Activated CD4-positive, alpha-beta T cell treated with anti-CD3 and anti-CD28 coated beads, Interleukin-2, amount 10 ng/mL, durations not matched to agents 7 days and 5 days (primary cell): ENCODE measurements at regions not wholly inside any gene's neighbourhood (a gene's known extent, or its start where the extent isn't known, plus 50 kb on each side); places are given as distances from the start of the nearest gene placed in this dataset.

Experiments
- CTCF ChIA-PET: fragments of 350-600 bp; sonication (Branson Sonifier 250); formaldehyde crosslinking; loops from one replicate; lab custom pipeline; 2021; ENCODE audit warnings: antibody characterized with exemption; lab: Charles Lee
- POLR2A ChIA-PET: fragments of 350-600 bp; sonication (Branson Sonifier 250); formaldehyde crosslinking; loops from one replicate; lab custom pipeline; 2021; ENCODE audit warnings: antibody characterized with exemption; lab: Charles Lee
- DNase-seq: peaks from one replicate; pipeline ENCODE4 v3.0.0-alpha.2; 2020
- H3K27ac Mint-ChIP-seq: one replicate; pipeline ENCODE4 v1.8.0; 2021; ENCODE audit warnings: mild to moderate bottlenecking, moderate library complexity, mixed read lengths
- H3K27me3 Mint-ChIP-seq: one replicate; pipeline ENCODE4 v1.8.0; 2021; ENCODE audit warnings: mixed read lengths
- H3K36me3 Mint-ChIP-seq: one replicate; pipeline ENCODE4 v1.8.0; 2021; ENCODE audit warnings: low read depth, mixed read lengths
- H3K4me1 Mint-ChIP-seq: one replicate; pipeline ENCODE4 v1.8.0; 2021; ENCODE audit warnings: mixed read lengths
- H3K4me3 Mint-ChIP-seq: one replicate; pipeline ENCODE4 v1.8.0; 2021; ENCODE audit warnings: mild to moderate bottlenecking, moderate library complexity, mixed read lengths
- H3K9me3 Mint-ChIP-seq: one replicate; pipeline ENCODE4 v1.8.0; 2021; ENCODE audit warnings: mixed read lengths

DNA sequence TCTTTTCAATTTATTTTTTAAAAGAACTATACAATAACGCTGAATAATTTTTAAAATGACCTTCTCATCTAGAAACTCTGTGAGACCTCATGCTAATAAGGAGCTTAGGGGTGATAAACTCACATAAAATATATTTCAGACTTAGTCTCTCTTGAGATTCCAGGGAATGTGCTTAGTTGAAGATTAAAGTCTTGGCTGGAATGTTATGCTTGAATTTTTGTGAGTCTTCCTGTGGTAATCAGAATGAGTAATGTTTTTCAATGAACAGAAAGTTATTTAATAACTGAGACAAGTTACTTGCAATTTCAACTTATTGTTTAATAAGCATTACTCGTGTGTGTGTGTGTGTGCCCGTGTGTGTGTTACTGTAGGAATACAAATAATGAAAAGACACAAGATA lies 379.9 kb upstream of the EPHA7 start:
- Mint-ChIP-seq H3K27ac (no peak overlapping the region), H3K9me3 (peaks cover 2% of the 10 kb centered on the region), H3K4me1 (no peaks in the 10 kb centered on the region), H3K27me3 (no peaks in the 10 kb centered on the region), H3K4me3 (no peak overlapping the region), H3K36me3 (no peaks in the 10 kb centered on the region)
- ChIA-PET POLR2A (no interaction called here), CTCF (no interaction called here)
- no peak for DNase-seq

DNA sequence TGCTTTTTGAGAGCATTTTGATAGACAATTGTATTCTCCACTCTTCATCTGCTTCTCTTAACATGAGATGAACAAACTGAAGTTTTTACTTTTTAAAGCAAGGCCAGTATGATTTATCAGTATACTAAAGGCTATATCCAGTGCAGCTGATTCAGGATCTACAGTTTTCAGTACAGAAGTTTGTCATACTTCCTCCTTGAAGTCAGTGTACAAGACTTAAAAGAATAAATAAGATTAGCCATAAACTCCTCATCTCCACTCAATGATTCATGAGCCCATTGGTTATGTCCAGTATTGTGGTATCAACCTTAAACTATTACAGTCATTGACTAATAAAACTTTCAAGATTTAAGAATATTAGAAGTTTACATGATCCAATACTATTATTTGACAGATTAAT lies 374.8 kb upstream of the EPHA7 start:
- ChIA-PET CTCF (no interaction called here), POLR2A (no interaction called here)
- H3K36me3 Mint-ChIP-seq = no peaks in the 10 kb centered on the region
- no peak for DNase-seq
- H3K9me3 Mint-ChIP-seq = peaks cover 2% of the 10 kb centered on the region
- no peaks in the 10 kb centered on the region for H3K4me1 Mint-ChIP-seq
- no peak overlapping the region for H3K27ac Mint-ChIP-seq
- H3K27me3 Mint-ChIP-seq = no peaks in the 10 kb centered on the region
- H3K4me3 Mint-ChIP-seq = no peak overlapping the region

DNA sequence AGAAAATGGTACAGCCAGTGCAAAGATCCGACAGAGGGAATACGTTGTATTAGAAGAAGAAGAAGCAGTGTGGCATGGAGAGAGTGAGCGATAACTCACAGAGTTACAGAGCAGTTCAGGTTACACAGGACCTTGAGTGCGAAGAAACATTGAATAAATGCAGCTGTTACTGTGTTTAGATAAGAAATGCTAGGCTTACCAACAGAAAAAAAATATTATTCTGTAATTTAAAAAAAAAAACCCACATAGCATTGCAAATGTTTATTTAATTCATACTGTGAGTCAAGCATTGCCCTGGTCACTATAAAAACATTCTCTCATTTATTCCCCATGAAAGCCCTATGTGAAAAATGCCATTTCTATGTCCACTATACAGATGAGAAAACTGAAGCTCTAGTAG lies 373.4 kb upstream of the EPHA7 start:
- no peaks in the 10 kb centered on the region for H3K27me3 Mint-ChIP-seq
- ChIA-PET POLR2A (no interaction called here), CTCF (no interaction called here)
- H3K4me1 Mint-ChIP-seq = no peaks in the 10 kb centered on the region
- no peaks in the 10 kb centered on the region for H3K36me3 Mint-ChIP-seq
- no peak overlapping the region for H3K27ac Mint-ChIP-seq
- DNase-seq = no peak
- H3K4me3 Mint-ChIP-seq = no peak overlapping the region
- H3K9me3 Mint-ChIP-seq = peaks cover 4% of the 10 kb centered on the region

DNA sequence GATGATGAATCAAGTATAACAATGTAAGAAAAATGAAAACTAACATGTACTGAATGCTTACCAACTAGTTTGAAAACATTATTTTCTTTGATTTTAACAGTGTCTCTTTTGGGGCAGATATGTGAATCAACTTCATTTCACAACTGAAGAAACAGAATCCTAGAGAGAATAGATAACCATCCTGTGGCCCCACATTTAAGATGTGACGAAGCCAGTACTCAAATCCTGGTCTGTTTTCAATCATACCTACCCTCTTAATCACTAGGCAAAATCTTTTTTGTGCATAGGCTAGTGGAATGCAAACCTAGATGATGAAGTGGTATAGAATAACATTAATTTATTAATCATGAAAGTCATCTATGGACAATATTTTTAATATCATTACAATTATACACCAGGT lies 371.6 kb upstream of the EPHA7 start:
- POLR2A ChIA-PET = no interaction called here
- peaks cover 2% of the 10 kb centered on the region for H3K9me3 Mint-ChIP-seq
- no peak overlapping the region for H3K27ac Mint-ChIP-seq
- DNase-seq = no peak
- no peaks in the 10 kb centered on the region for H3K4me1 Mint-ChIP-seq
- H3K4me3 Mint-ChIP-seq = no peak overlapping the region
- H3K36me3 Mint-ChIP-seq = no peaks in the 10 kb centered on the region
- CTCF ChIA-PET = no interaction called here
- H3K27me3 Mint-ChIP-seq = no peaks in the 10 kb centered on the region

DNA sequence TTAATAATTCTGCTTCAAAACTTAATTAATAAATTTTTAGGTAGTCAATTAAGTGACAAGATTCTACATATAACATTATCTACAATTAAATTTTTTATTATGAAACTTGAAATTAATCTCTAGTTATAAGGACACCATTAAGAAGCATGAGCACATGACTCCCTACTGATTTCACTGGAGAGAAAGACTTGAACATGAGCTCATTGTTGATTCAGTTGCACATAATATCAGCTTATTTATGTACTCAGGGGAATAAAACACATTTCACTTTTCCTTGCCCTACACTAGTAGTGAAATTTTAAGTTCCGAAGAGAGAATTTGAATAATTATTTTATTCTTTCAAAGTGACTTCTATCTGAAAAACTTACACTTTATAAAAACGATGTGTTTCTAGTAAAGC lies 370.2 kb upstream of the EPHA7 start:
- no peaks in the 10 kb centered on the region for H3K27me3 Mint-ChIP-seq
- H3K4me1 Mint-ChIP-seq = no peaks in the 10 kb centered on the region
- H3K27ac Mint-ChIP-seq = no peak overlapping the region
- H3K9me3 Mint-ChIP-seq = peaks cover 4% of the 10 kb centered on the region
- DNase-seq = no peak
- H3K36me3 Mint-ChIP-seq = no peaks in the 10 kb centered on the region
- H3K4me3 Mint-ChIP-seq = no peak overlapping the region
- ChIA-PET POLR2A (no interaction called here), CTCF (no interaction called here)

DNA sequence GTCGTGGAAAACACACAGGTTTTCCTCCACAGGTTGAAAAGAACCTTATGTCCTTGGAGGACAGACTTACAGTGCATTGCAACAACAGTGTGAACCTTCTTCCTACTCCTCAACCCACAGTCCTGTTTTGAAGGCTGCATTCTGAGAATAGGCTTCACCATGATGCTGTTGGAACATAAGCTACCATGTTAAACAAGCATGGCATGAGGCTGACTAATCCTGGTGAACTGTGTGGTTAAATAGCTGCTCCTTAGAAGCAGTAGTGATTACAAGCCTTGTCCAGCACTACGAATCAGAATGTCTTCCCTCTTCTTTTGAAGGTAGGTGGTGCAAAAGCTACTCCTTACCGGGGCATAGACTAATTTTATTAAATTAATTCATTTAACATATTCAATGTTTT lies 368.5 kb upstream of the EPHA7 start:
- H3K27me3 Mint-ChIP-seq = no peaks in the 10 kb centered on the region
- no peaks in the 10 kb centered on the region for H3K36me3 Mint-ChIP-seq
- no peak overlapping the region for H3K4me3 Mint-ChIP-seq
- no peak overlapping the region for H3K27ac Mint-ChIP-seq
- ChIA-PET POLR2A (no interaction called here), CTCF (no interaction called here)
- H3K4me1 Mint-ChIP-seq = no peaks in the 10 kb centered on the region
- H3K9me3 Mint-ChIP-seq = peaks cover 4% of the 10 kb centered on the region
- no peak for DNase-seq

DNA sequence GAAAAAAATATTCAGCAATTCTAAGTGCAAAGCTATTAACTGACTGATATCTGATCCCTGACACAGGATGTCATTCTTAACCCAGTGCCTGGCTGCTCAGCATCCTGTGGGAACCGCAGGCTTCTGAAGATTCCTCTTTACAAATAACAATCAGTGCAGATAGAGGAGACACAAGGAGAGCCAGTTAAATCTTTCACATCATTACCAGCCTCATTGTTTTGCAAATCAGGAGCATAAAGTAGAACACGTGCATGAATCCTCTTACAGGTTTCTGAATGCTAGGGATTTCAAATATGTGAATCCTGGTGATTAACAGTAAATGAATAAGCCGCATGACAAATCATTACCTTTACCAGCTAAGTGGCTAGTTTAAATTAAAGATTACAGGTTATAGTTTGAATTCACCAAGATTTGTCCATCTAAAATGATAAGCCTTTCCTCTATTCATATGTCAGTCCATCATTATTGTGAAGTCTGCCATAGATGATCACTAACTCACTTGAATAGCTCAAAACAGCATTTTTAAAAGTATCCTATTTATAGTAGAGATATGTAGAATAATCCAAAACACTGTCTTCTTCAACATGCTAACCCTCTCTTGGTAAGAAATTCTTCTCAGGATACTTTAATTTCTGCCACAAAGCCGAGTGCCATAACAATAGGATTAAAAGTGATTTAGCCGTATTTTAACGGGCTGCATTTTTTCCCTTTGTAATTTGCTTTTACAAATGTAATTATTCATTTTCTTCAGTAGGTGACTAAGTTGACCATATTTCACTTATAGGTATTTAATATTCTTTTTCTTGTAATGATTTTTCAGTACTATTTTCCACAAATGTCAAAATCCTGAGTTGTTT lies 367.3 kb upstream of the EPHA7 start:
- CTCF ChIA-PET = no interaction called here
- Mint-ChIP-seq H3K27ac (no peak overlapping the region), H3K36me3 (no peaks in the 10 kb centered on the region), H3K4me1 (no peaks in the 10 kb centered on the region), H3K4me3 (no peak overlapping the region), H3K9me3 (peaks cover 4% of the 10 kb centered on the region), H3K27me3 (no peaks in the 10 kb centered on the region)
- POLR2A ChIA-PET = no interaction called here
- no peak for DNase-seq

DNA sequence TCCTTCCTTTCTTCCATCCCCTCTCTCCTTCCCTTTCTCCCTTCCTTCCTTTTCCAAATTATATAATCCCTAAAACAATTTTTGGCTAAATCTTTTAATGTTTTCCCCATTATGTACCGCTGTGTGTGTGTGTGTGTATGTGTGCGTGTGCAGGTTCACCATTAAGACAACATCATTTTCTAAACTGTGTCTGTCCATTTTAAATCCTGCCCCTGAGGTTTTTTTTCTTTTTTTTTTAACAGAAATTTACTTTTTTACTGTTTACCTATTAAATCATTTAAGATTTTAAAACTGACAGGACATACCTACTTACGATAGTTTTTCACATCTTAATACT lies 366.3 kb upstream of the EPHA7 start:
- ChIA-PET POLR2A (no interaction called here), CTCF (no interaction called here)
- Mint-ChIP-seq H3K4me3 (no peak overlapping the region), H3K9me3 (peaks cover 4% of the 10 kb centered on the region), H3K4me1 (no peaks in the 10 kb centered on the region), H3K36me3 (no peaks in the 10 kb centered on the region), H3K27me3 (no peaks in the 10 kb centered on the region), H3K27ac (no peak overlapping the region)
- DNase-seq = no peak

DNA sequence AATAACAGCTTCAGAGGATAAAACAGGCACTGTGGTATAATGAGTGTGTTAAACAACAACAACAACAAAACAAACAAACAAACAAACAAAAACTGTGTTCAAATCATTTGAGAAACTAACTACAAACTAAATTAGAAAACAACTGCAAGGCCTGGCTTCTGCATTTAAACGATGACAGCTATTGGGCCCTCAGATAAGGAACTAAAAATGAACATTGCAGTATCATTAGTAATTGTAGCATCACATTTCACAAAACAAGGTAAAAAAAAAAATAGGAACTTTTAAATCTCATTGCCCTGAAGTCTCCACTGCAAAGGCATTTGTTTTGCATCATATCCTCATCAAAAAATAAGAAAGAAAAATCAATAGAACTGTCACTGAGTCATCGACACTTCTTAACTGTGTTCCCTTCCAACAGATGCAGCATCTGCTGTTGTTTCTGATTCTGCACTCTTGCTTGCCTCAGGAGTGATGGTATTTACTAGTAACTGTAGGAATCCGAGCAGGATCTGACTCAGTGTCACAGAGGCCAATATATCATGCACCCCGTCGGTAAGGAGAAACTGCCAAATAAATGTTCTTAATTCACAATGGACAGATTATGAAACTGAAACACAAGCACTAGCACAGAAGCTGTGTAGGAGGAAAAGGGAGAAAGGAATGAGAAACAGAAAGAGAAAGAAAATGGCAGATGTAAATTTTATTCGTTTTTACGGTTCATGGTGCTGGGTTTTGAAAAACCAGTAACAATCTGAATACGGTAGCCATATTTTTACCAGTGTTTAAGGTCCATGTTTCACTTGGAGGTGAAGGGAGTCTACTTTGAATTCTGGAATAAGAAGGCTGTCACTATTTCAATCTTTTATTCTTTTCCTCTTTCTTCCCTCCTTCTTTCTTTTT lies 365.7 kb upstream of the EPHA7 start:
- no peaks in the 10 kb centered on the region for H3K36me3 Mint-ChIP-seq
- no peak overlapping the region for H3K27ac Mint-ChIP-seq
- no peak overlapping the region for H3K4me3 Mint-ChIP-seq
- no peak for DNase-seq
- CTCF ChIA-PET = no interaction called here
- POLR2A ChIA-PET = no interaction called here
- H3K27me3 Mint-ChIP-seq = no peaks in the 10 kb centered on the region
- H3K4me1 Mint-ChIP-seq = no peaks in the 10 kb centered on the region
- H3K9me3 Mint-ChIP-seq = peaks cover 4% of the 10 kb centered on the region

DNA sequence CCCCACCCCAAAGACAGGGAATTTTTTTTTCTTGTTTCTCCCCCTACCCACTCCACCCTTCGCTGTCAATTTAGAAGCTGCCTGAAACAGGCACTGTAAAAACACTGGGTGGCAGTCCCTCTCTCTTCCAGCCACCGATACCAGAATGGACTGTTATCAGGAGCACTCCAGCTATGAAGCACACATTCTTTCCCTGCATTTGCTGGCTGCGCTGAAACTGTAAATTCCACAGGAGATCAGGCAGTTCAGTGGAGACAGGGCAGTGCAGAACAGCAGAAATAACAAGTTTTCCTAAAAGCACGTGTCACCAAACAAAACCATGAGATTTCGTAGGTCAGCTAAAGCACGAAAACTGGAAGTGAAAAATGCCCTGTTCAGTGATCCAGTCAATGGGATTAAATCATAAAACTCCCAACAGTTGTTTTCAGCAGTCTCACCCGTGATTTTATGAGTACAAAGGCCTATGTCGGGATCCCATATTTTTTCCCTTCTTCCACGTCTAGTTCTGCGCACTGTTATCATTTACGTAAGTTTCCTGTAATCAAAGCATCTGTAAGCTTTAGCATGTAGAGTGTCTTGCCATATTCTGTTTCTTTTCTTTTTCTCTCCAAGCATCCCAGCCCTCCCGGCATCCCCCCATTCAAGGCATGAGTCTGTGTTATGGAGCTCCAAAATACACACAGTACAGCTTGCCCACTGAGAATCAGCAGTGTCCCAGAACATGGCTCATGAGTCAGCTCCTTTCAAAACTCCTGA lies 359.9 kb upstream of the EPHA7 start:
- no peaks in the 10 kb centered on the region for H3K4me1 Mint-ChIP-seq
- no peak for DNase-seq
- ChIA-PET CTCF (no interaction called here), POLR2A (no interaction called here)
- H3K4me3 Mint-ChIP-seq = no peak overlapping the region
- no peaks in the 10 kb centered on the region for H3K9me3 Mint-ChIP-seq
- H3K27me3 Mint-ChIP-seq = no peaks in the 10 kb centered on the region
- H3K36me3 Mint-ChIP-seq = no peaks in the 10 kb centered on the region
- H3K27ac Mint-ChIP-seq = no peak overlapping the region

DNA sequence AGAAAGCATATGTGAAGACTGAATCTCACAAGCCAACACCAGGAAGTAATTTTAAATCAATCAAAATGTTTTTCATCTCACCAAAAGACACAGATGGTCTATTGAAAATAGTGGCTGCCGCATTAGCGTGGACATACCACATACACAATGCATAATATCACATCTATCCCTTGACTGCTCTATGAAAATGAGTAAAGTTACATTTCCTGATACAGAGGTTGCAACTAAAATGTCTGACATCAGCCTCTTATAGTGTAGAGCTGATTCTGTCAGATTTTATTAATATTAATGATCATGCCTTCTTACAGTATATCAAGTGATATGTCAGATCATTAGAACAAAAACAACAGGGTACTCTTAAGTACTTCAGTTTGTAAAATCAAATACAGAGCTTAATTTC lies 339.8 kb upstream of the EPHA7 start:
- ChIA-PET POLR2A (no interaction called here), CTCF (no interaction called here)
- Mint-ChIP-seq H3K27ac (no peak overlapping the region), H3K4me1 (no peaks in the 10 kb centered on the region), H3K4me3 (no peak overlapping the region), H3K27me3 (no peaks in the 10 kb centered on the region), H3K9me3 (no peaks in the 10 kb centered on the region), H3K36me3 (no peaks in the 10 kb centered on the region)
- no peak for DNase-seq

DNA sequence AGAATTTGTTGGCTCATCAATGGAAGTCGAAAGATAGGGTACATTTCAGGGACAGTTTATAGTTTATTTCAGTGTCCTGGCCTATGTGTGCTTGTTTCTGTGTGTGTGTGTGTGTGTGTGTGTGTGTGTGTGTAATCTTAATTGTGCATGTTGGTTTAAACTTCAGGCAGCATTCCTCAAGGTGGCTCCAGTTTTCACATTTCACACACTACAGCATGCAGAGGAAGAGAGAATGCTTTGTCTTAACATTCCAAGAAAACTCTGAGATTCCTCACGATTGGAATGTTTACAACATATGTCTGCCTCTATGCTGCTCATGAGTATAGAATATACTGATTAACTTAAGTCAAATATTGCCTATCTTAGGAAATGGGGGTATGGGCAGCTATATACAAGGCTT lies 332.6 kb upstream of the EPHA7 start:
- H3K36me3 Mint-ChIP-seq = no peaks in the 10 kb centered on the region
- H3K27ac Mint-ChIP-seq = no peak overlapping the region
- no peaks in the 10 kb centered on the region for H3K4me1 Mint-ChIP-seq
- H3K27me3 Mint-ChIP-seq = no peaks in the 10 kb centered on the region
- no peaks in the 10 kb centered on the region for H3K9me3 Mint-ChIP-seq
- POLR2A ChIA-PET = no interaction called here
- CTCF ChIA-PET = no interaction called here
- no peak for DNase-seq
- no peak overlapping the region for H3K4me3 Mint-ChIP-seq

DNA sequence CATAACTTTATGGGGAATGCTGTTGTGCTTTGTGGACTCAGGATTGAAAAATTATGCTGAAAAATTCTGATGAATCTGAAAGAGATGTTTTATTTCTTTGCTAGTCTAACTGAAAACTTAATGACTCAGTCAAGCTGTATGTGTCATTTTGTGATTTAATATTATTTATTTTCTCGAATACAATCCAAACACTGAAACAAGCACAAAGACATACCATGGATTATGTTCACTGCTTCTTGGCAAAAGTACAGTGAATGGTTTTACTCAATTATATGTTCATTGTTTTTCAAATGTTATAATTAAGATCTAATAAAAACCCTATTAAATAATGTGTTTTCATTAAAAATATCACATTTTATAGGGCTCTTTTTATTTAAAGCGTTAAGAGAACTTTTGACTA lies 330.6 kb upstream of the EPHA7 start:
- CTCF ChIA-PET = no interaction called here
- H3K9me3 Mint-ChIP-seq = no peaks in the 10 kb centered on the region
- POLR2A ChIA-PET = no interaction called here
- no peak overlapping the region for H3K27ac Mint-ChIP-seq
- DNase-seq = no peak
- no peak overlapping the region for H3K4me3 Mint-ChIP-seq
- no peaks in the 10 kb centered on the region for H3K27me3 Mint-ChIP-seq
- no peaks in the 10 kb centered on the region for H3K4me1 Mint-ChIP-seq
- H3K36me3 Mint-ChIP-seq = no peaks in the 10 kb centered on the region
